SK-N-SH (cell line): ENCODE measurements at regions not wholly inside any gene's neighbourhood (a gene's known extent, or its start where the extent isn't known, plus 50 kb on each side); places are given as distances from the start of the nearest gene placed in this dataset.

Experiments
- CTCF ChIA-PET: fragments of 300-600, 350-600 bp; formaldehyde crosslinking; extraction: SDS; loops from one replicate; lab custom pipeline; 2021; lab: Yijun Ruan, JAX
- POLR2A ChIA-PET: fragments of 350-600 bp; sonication (Branson Sonifier 250); formaldehyde crosslinking; extraction: SDS; loops from one replicate; lab custom pipeline; 2020; ENCODE audit warnings: antibody characterized with exemption, inconsistent platforms; lab: Yijun Ruan, JAX
- DNase-seq: peaks from one replicate; pipeline ENCODE4 v3.0.0; 2012
- H2AFZ ChIP-seq: fragments of 200-600 bp; sonication (generic); 2 replicates; pipeline ENCODE4 v1.8.1; 2016; ENCODE audit warnings: antibody characterized with exemption, mild to moderate bottlenecking, low read depth
- H3F3A ChIP-seq: fragments of 200-600 bp; sonication (generic); replicated peaks from 2 replicates; pipeline ENCODE3; 2016; ENCODE audit warnings: antibody characterized with exemption, mild to moderate bottlenecking; ENCODE audit not compliant: insufficient read depth
- H3K27ac ChIP-seq, 2 experiments: fragments of 200-500 bp in 1 of 2; fragments of 200-600 bp in 1 of 2; sonication (Bioruptor generic) in 1 of 2; sonication (generic), shearing (Covaris generic) in 1 of 2; 2 replicates each; pipeline versions ENCODE4 v1.5.1 to v1.6.1; 2014 to 2016; ENCODE audit warnings: low read depth in 2 of 2, inconsistent platforms in 1 of 2, low read length in 1 of 2, mild to moderate bottlenecking in 1 of 2, mixed read lengths in 1 of 2
- H3K27me3 ChIP-seq: fragments of 200-600 bp; sonication (generic), shearing (Covaris generic); 2 replicates; pipeline ENCODE4 v1.6.1; 2016; ENCODE audit warnings: mixed run types; ENCODE audit not compliant: insufficient read depth
- H3K36me3 ChIP-seq, 2 experiments: fragments of 200-500 bp in 1 of 2; fragments of 200-600 bp in 1 of 2; sonication (Bioruptor generic) in 1 of 2; sonication (generic) in 1 of 2; replicated peaks in 1 of 2; 2 replicates each; pipeline versions ENCODE3 to v1.5.1; 2014 to 2016; ENCODE audit warnings: low read length in 1 of 2, mild to moderate bottlenecking in 1 of 2; ENCODE audit not compliant: insufficient read depth in 2 of 2, control insufficient read depth in 1 of 2
- H3K4me1 ChIP-seq, 2 experiments: fragments of 200-500 bp in 1 of 2; fragments of 200-600 bp in 1 of 2; sonication (Bioruptor generic) in 1 of 2; sonication (generic), shearing (Covaris generic) in 1 of 2; 2 replicates each; pipeline versions ENCODE4 v1.5.1 to v1.6.1; 2014 to 2016; ENCODE audit warnings: low read depth in 1 of 2, low read length in 1 of 2, mixed run types in 1 of 2; ENCODE audit not compliant: insufficient read depth in 2 of 2, control insufficient read depth in 1 of 2
- H3K4me2 ChIP-seq: fragments of 200-600 bp; sonication (generic), shearing (Covaris generic); 2 replicates; pipeline ENCODE4 v1.6.1; 2017; ENCODE audit warnings: mixed run types
- H3K4me3 ChIP-seq, 2 experiments: fragments of 200-500 bp in 1 of 2; fragments of 200-600 bp in 1 of 2; sonication (Bioruptor generic) in 1 of 2; sonication (generic), shearing (Covaris generic) in 1 of 2; 2 replicates each; pipeline versions ENCODE4 v1.5.1 to v1.8.1; 2014 to 2016; ENCODE audit warnings: low read depth in 2 of 2, inconsistent platforms in 1 of 2, low read length in 1 of 2, mild to moderate bottlenecking in 1 of 2, mixed read lengths in 1 of 2, moderate library complexity in 1 of 2
- H3K79me2 ChIP-seq: fragments of 200-600 bp; sonication (generic); 2 replicates; pipeline ENCODE4 v1.8.1; 2017; ENCODE audit warnings: mild to moderate bottlenecking; ENCODE audit not compliant: insufficient read depth
- H3K9ac ChIP-seq: fragments of 200-600 bp; sonication (generic); 2 replicates; pipeline ENCODE4 v1.6.1; 2017; ENCODE audit warnings: mixed run types
- H3K9me2 ChIP-seq: fragments of 200-600 bp; sonication (generic); 2 replicates; pipeline ENCODE4 v1.6.1; 2017; ENCODE audit warnings: mixed run types
- H3K9me3 ChIP-seq: fragments of 200-600 bp; sonication (generic); 2 replicates; pipeline ENCODE4 v1.6.1; 2017; ENCODE audit warnings: mixed run types, mild to moderate bottlenecking, moderate library complexity
- H4K20me1 ChIP-seq: fragments of 200-600 bp; sonication (generic); 2 replicates; pipeline ENCODE4 v1.6.1; 2017; ENCODE audit warnings: mild to moderate bottlenecking, mixed run types; ENCODE audit not compliant: insufficient read depth
- FOSL2 ChIP-seq: IDR thresholded peaks from 2 replicates; pipeline ENCODE4 v1.4.0; 2012; ENCODE audit warnings: low read depth, mild to moderate bottlenecking, moderate library complexity, borderline replicate concordance
- GABPA ChIP-seq: IDR thresholded peaks from 2 replicates; pipeline ENCODE4 v1.4.0; 2012; ENCODE audit warnings: low read depth, mild to moderate bottlenecking
- GATA2 ChIP-seq: sonication (generic); formaldehyde crosslinking; IDR thresholded peaks from 2 replicates; pipeline ENCODE4 v1.5.0; 2020; ENCODE audit warnings: mild to moderate bottlenecking, missing genetic modification reagents
- SIN3A ChIP-seq: IDR thresholded peaks from 2 replicates; pipeline ENCODE4 v1.6.1; 2012; ENCODE audit warnings: low read depth, mild to moderate bottlenecking, low read length, moderate library complexity, borderline replicate concordance
- TAF1 ChIP-seq: IDR thresholded peaks from 2 replicates; pipeline ENCODE4 v1.6.1; 2012; ENCODE audit warnings: low read depth, mild to moderate bottlenecking, low read length, moderate library complexity, borderline replicate concordance
- WGBS: methylation state at CpG from one replicate; pipeline ENCODE4 v1.1.6; 2017; ENCODE audit warnings: low lambda C conversion rate; 5-methylcytosine and 5-hydroxymethylcytosine counted together
- TF ChIP-seq, protein P1 (sequence below): IDR thresholded peaks from 2 replicates; pipeline ENCODE4 v1.4.0; 2012; ENCODE audit warnings: low read depth, borderline replicate concordance
- TF ChIP-seq, protein P2 (sequence below): IDR thresholded peaks from 2 replicates; pipeline ENCODE4 v1.4.0; 2012; ENCODE audit warnings: low read depth
- TF ChIP-seq, protein P3 (sequence below): IDR thresholded peaks from 2 replicates; pipeline ENCODE4 v1.6.1; 2012; ENCODE audit warnings: mild to moderate bottlenecking, low read depth, low read length, moderate library complexity

DNA sequence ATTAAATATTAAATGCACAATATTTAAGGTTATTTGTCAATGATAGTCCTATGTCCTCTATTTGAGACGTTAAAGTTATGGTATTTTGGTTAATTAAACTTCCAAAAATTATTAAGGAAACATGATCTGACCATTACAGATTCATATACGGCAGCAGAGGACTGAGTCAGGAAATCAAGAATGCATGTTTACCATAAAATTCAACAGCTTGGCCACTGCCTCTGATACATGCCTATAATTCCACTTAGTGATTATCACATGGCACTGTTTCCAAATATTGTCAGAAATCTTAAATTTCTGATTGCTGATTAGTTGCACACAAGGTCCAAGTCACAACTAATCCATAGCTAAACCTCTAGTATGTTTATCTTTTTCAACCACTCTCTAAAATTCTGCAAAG, 232.2 kb upstream of the UGT8 start (continued):
- TF ChIP-seq, protein P1, sequence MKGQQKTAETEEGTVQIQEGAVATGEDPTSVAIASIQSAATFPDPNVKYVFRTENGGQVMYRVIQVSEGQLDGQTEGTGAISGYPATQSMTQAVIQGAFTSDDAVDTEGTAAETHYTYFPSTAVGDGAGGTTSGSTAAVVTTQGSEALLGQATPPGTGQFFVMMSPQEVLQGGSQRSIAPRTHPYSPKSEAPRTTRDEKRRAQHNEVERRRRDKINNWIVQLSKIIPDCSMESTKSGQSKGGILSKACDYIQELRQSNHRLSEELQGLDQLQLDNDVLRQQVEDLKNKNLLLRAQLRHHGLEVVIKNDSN: no peak
- no peak for TF ChIP-seq GATA2 (CRISPR knock-in tag)
- TF ChIP-seq SIN3A: no peak
- TF ChIP-seq, protein P2, sequence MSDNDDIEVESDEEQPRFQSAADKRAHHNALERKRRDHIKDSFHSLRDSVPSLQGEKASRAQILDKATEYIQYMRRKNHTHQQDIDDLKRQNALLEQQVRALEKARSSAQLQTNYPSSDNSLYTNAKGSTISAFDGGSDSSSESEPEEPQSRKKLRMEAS: no peak

DNA sequence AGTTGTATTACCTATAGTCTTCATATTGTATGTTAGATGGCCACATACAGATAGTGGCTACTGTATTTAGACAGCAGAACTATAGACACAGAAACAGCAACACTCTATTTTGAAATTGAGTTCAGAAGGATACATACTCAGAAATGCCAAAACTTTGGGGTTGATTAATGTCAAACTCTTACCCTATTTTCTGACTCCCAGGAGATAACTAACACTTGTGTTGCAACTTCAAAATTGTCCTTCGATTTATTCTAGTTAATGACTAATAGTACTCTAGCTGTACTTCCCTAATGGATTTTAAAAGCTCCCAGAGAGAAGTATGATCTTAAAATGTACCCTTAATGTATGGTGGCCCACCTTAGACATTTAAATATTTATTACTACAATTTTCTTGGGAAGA, 229.9 kb upstream of the UGT8 start:
- no peaks in the 10 kb centered on the region for H3K36me3 ChIP-seq
- ChIA-PET CTCF (interaction anchor here (0.8 to 1.8 kb wide), 2 partner anchors 10 to 974 kb away, joined by 3 to 7 read pairs; no protein-coding TSS in a partner anchor), POLR2A (no interaction called here)
- H3K9ac ChIP-seq: no peak overlapping the region
- H3K9me3 ChIP-seq: no peaks in the 10 kb centered on the region
- no peak overlapping the region for H3K4me3 ChIP-seq
- WGBS: 67% methylated on average over 1 of the region's 1 CpG
- H4K20me1 ChIP-seq: no peaks in the 10 kb centered on the region
- no peak for DNase-seq
- H3K9me2 ChIP-seq: no peaks in the 10 kb centered on the region
- H3K79me2 ChIP-seq: peaks cover 8% of the 10 kb centered on the region; the same call in 1 of the 2 replicates
- peaks cover 14% of the 10 kb centered on the region for H3F3A ChIP-seq
- peaks cover 0 to 4% of the 10 kb centered on the region in 2 experiments; a peak in 1 of 4 replicates for H3K4me1 ChIP-seq
- H3K27ac ChIP-seq: no peak overlapping the region
- H2AFZ ChIP-seq: no peak overlapping the region
- H3K4me2 ChIP-seq: no peak overlapping the region
- no peak for TF ChIP-seq GATA2 (CRISPR knock-in tag)
- H3K27me3 ChIP-seq: no peaks in the 10 kb centered on the region

DNA sequence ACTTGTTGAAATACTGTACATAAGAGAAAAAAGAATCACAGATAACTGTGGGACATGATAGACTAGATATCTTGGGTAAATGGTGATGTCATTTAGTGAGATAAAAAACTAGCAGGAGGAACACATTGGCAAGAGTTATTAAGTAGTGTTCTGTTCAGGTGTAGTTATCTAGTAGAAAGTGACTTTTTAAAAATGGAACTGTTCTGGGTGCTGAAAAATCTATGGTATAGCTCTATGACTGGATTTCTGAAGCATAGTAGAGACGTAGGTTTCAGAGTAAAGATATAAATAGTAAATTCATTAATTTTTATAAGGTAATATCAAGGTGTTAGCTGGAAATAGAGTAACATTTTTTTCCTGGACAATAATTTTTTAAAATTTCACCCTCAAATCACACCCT, 225.1 kb upstream of the UGT8 start:
- H3K79me2 ChIP-seq: no peaks in the 10 kb centered on the region
- ChIA-PET POLR2A (no interaction called here), CTCF (interaction anchor here (0.9 to 1.3 kb wide), 2 partner anchors 524 to 826 kb away, joined by 3 read pairs; no protein-coding TSS in a partner anchor)
- no peaks in the 10 kb centered on the region for H3F3A ChIP-seq
- H3K36me3 ChIP-seq: no peaks in the 10 kb centered on the region
- no peak overlapping the region for H3K9ac ChIP-seq
- no peaks in the 10 kb centered on the region for H3K9me2 ChIP-seq
- H3K4me3 ChIP-seq: no peak overlapping the region
- H3K9me3 ChIP-seq: no peaks in the 10 kb centered on the region
- no peak overlapping the region for H3K27ac ChIP-seq
- no peak for DNase-seq
- peaks cover 0 to 6% of the 10 kb centered on the region in 2 experiments; a peak in 1 of 4 replicates for H3K4me1 ChIP-seq
- no peak overlapping the region for H2AFZ ChIP-seq
- WGBS: 96% methylated on average over 1 of the region's 1 CpG
- H3K27me3 ChIP-seq: no peaks in the 10 kb centered on the region
- TF ChIP-seq GABPA (no peak), TAF1 (no peak), FOSL2 (no peak)
- TF ChIP-seq, protein P3, sequence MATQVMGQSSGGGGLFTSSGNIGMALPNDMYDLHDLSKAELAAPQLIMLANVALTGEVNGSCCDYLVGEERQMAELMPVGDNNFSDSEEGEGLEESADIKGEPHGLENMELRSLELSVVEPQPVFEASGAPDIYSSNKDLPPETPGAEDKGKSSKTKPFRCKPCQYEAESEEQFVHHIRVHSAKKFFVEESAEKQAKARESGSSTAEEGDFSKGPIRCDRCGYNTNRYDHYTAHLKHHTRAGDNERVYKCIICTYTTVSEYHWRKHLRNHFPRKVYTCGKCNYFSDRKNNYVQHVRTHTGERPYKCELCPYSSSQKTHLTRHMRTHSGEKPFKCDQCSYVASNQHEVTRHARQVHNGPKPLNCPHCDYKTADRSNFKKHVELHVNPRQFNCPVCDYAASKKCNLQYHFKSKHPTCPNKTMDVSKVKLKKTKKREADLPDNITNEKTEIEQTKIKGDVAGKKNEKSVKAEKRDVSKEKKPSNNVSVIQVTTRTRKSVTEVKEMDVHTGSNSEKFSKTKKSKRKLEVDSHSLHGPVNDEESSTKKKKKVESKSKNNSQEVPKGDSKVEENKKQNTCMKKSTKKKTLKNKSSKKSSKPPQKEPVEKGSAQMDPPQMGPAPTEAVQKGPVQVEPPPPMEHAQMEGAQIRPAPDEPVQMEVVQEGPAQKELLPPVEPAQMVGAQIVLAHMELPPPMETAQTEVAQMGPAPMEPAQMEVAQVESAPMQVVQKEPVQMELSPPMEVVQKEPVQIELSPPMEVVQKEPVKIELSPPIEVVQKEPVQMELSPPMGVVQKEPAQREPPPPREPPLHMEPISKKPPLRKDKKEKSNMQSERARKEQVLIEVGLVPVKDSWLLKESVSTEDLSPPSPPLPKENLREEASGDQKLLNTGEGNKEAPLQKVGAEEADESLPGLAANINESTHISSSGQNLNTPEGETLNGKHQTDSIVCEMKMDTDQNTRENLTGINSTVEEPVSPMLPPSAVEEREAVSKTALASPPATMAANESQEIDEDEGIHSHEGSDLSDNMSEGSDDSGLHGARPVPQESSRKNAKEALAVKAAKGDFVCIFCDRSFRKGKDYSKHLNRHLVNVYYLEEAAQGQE: peak; percentile 51; the same call in 1 of the 2 replicates
- no peaks in the 10 kb centered on the region for H4K20me1 ChIP-seq
- H3K4me2 ChIP-seq: no peak overlapping the region
